Right cardiac atrium (tissue), 5 donors: ENCODE measurements at regions not wholly inside any gene's neighbourhood (a gene's known extent, or its start where the extent isn't known, plus 50 kb on each side); places are given as distances from the start of the nearest gene placed in this dataset.

Experiments
- ATAC-seq, 2 donors: fragments of 200-7000 bp; cut with Tn5 transposase; one replicate each; pipeline versions ENCODE4 v1.8.0 to v1.9.1; 2020; ENCODE audit warnings: moderate library complexity in 2 of 2, mild to moderate bottlenecking in 1 of 2
- DNase-seq, 3 donors: peaks; one replicate each; pipeline ENCODE4 v3.0.0-alpha.2; 2020
- H3K27ac ChIP-seq: one replicate; pipeline ENCODE4 v1.5.1; 2013; ENCODE audit warnings: mild to moderate bottlenecking, low read length, control low read depth, moderate library complexity
- H3K27me3 ChIP-seq: one replicate; pipeline ENCODE4 v1.6.1; 2013; ENCODE audit not compliant: control insufficient read depth, insufficient read depth
- H3K4me1 ChIP-seq: one replicate; pipeline ENCODE4 v1.6.1; 2013; ENCODE audit warnings: low read length; ENCODE audit not compliant: control insufficient read depth, insufficient read depth
- H3K4me3 ChIP-seq: one replicate; pipeline ENCODE4 v1.5.1; 2013; ENCODE audit warnings: low read length, control low read depth
- H3K9me3 ChIP-seq: one replicate; pipeline ENCODE4 v1.6.1; 2013; ENCODE audit warnings: low read length; ENCODE audit not compliant: control insufficient read depth
- WGBS: extraction: QIAGEN DNeasy Blood & Tissue Kit; methylation state at CpG from one replicate; pipeline ENCODE4 v1.1.7; 2013; 5-methylcytosine and 5-hydroxymethylcytosine counted together
- intact Hi-C, 4 donors: fragments of 100-400 bp; cut with DNase I; formaldehyde crosslinking; loops; one replicate each; pipeline versions ENCODE4 v1.11.0 to v1.14.0; 2022 to 2023
- microRNA-seq, 2 donors: library from miRNA; unstranded; fragments of <30 nt; microRNA quantifications; one replicate each; pipeline ENCODE4 v1.2.0, GENCODE V29; 2020 to 2021
- donor health status: healthy with polysubstance abuse.
- donor health status: DM: no; HTN: yes; CAD: no.
- donor health status: DM: no; HTN: no; CAD: no.
- donor health status: DM: no; HTN: yes; CAD: no; lungs with severe emphysema.
- donor health status: DM: yes; HTN: yes; CAD: no.

DNA sequence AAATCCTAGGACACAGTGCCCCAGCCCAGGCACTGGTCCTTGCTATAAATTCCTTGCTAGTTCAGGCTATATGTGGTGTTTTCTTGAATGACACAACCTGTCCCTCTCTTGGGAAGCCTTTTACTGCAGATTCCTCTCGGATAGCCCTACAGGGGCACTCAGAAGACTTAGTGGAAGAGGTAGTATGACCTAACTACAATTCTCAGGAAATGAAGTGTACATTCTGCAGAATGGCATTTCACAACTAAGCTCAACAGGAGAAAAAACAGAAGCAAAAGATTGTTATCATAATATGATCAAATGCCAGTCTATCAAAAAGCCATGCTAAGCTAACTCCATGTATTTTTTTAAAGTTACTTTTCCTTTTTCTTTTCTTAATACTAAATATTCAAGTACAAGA, 66.3 kb upstream of the FBXL4 start:
- Histone ChIP-seq H3K27me3 (no peaks in the 10 kb centered on the region), H3K4me3 (no peak overlapping the region), H3K27ac (no peak overlapping the region), H3K9me3 (no peaks in the 10 kb centered on the region), H3K4me1 (no peaks in the 10 kb centered on the region)
- DNase-seq (no peak), ATAC-seq (no peak)
- intact Hi-C loops = no loop called here
- WGBS = 27% methylated on average over 1 of the region's 1 CpG

DNA sequence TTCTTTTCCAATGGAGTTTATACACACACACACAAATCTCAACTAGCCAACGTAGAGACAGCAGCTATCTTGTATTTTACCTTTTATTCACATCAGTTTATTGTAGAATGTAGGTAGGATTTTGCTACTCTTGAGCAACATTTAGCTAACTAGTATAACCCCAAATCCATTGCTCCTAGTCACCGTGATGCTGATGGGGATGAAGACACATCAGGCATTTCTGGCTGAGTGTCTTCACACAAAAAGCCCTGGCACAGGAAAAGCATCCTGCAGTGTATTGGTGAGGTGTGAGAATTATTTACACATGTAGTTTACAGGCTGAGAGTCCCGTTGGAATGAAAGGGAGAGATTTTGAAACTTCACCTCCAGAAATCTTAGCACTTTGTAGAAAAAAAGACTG, 65.9 kb upstream of the FBXL4 start:
- no peaks in the 10 kb centered on the region for H3K9me3 ChIP-seq
- WGBS = 69% methylated on average over 3 of the region's 3 CpGs
- no peaks in the 10 kb centered on the region for H3K4me1 ChIP-seq
- DNase-seq = no peak
- intact Hi-C loops = no loop called here
- H3K4me3 ChIP-seq = no peak overlapping the region
- ATAC-seq = no peak
- no peaks in the 10 kb centered on the region for H3K27me3 ChIP-seq
- H3K27ac ChIP-seq = no peak overlapping the region

DNA sequence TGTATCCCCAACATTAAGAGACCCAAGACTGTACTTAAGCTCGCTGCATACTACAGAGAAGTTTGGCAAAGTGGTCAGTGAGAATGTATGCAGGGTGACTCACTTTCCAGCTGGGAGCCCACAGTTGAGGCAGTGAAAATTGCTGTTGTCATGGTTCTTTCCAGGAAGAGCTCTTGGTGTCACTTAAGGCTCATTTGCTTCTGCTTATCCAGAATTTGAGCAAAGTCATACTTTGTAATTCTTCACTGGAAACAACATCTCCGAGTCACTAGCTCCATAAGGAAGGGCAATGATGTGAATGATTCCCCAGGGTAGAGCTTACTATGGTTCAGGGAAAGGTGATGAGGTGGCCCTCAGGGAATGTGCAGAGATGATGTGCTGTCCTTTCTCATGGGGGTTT, 65.4 kb upstream of the FBXL4 start:
- 64% methylated on average over 2 of the region's 2 CpGs for WGBS
- H3K27ac ChIP-seq = no peak overlapping the region
- ATAC-seq = no peak
- H3K9me3 ChIP-seq = no peaks in the 10 kb centered on the region
- no peaks in the 10 kb centered on the region for H3K27me3 ChIP-seq
- intact Hi-C loops = no loop called here
- DNase-seq = no peak
- no peaks in the 10 kb centered on the region for H3K4me1 ChIP-seq
- no peak overlapping the region for H3K4me3 ChIP-seq

DNA sequence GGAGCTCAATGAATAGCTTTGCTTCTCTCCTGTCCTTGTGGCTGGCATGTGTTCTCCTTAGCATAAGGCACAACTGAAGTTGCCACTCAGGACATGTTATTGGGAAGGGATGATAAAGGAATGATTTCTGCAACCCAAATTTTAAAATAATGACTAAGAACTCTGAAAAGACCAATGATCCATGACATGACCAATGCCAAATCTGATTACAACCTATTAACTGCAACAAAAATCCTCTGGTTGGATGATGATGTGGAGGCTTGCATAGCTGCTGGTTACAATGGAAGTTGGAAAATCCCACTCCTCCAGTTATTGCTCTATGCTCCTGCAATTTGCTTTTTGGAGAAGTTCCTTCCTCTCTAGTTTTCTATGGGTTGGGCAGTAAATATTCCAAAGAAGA, 63.4 kb upstream of the FBXL4 start:
- no peak overlapping the region for H3K27ac ChIP-seq
- H3K4me3 ChIP-seq = no peak overlapping the region
- intact Hi-C loops = no loop called here
- H3K27me3 ChIP-seq = no peaks in the 10 kb centered on the region
- H3K4me1 ChIP-seq = no peaks in the 10 kb centered on the region
- no peak for ATAC-seq
- DNase-seq = no peak
- H3K9me3 ChIP-seq = no peaks in the 10 kb centered on the region

DNA sequence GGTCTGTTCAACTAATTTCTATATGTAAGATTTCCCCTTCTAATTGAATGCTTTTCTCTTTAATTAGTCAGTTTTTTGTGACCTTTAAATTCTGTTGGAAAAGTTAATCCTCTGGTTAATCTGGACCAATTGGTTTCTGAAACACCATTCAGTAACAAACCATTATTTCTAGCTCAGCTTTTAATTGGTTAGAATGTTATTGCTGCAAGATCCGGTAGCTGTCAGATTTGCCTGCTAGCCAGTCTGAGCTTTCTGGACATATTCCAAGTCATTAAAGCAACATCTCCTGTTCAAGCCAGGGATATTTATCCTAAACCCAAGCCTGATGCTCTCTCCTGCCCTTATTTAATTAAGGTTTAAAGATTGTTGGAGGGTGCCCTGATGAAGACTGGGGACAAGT, 55.1 kb upstream of the FBXL4 start:
- Histone ChIP-seq H3K27ac (no peak overlapping the region), H3K4me1 (no peaks in the 10 kb centered on the region), H3K4me3 (no peak overlapping the region), H3K27me3 (no peaks in the 10 kb centered on the region), H3K9me3 (no peaks in the 10 kb centered on the region)
- ATAC-seq (no peak), DNase-seq (no peak)
- 7% methylated on average over 1 of the region's 1 CpG for WGBS
- intact Hi-C loops = no loop called here

DNA sequence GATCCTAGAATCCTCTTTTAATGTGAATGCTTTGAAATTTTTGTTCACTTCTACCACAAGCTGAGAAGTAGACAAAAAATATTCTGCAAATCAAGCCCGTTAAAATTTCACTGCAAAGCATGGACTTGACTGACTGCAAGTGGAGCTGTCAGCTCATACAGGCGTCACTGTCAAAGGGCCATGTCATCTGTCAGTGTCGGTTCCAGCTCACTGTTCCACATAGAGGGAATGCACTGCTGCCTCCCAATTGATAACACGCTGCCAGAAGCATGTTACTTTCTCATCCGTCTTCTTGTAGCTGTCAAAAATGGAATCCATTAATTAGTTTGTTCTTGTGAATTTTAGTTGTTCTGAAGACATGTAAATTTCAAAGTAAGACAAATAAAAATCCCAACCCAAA, 50.4 kb upstream of the FBXL4 start:
- H3K4me3 ChIP-seq = no peak overlapping the region
- intact Hi-C loops = no loop called here
- DNase-seq = no peak
- H3K27ac ChIP-seq = no peak overlapping the region
- H3K4me1 ChIP-seq = peaks cover 2% of the 10 kb centered on the region
- WGBS = 25% methylated on average over 5 of the region's 5 CpGs
- no peaks in the 10 kb centered on the region for H3K27me3 ChIP-seq
- ATAC-seq = peak in 1 of 2 donors; percentile 67
- no peaks in the 10 kb centered on the region for H3K9me3 ChIP-seq

Small RNA genes lying in the stretch of these regions (microRNA-seq; reads per million reads assigned to microRNA genes)
- gene MIR548AI = 0 reads per million in 2 donors
